Thoracic aorta (tissue), 2 donors: ENCODE measurements at regions not wholly inside any gene's neighbourhood (a gene's known extent, or its start where the extent isn't known, plus 50 kb on each side); places are given as distances from the start of the nearest gene placed in this dataset.

Source experiments
- ATAC-seq: fragments of 150-250 bp; one replicate; pipeline ENCODE4 v1.8.0; 2017; ENCODE audit warnings: low read depth; ENCODE audit not compliant: insufficient number of reproducible peaks, low FRiP score
- DNase-seq: peaks from one replicate; pipeline ENCODE4 v3.0.0-alpha.2; 2020; ENCODE audit warnings: low spot score
- H3K27ac ChIP-seq, 2 donors: fragments of 200-600 bp; sonication (generic); 1 replicate in 1 of 2; 2 replicates in 1 of 2; pipeline ENCODE4 v1.5.1; 2016; ENCODE audit warnings: mild to moderate bottlenecking in 2 of 2, moderate library complexity in 2 of 2
- H3K27me3 ChIP-seq: fragments of 200-600 bp; sonication (generic); replicated peaks from 2 replicates; pipeline ENCODE4 v1.6.0; 2016; ENCODE audit warnings: mild to moderate bottlenecking; ENCODE audit not compliant: insufficient read depth
- H3K36me3 ChIP-seq: fragments of 200-600 bp; sonication (generic); one replicate; pipeline ENCODE4 v1.5.1; 2016
- H3K4me1 ChIP-seq, 2 donors: fragments of 200-600 bp; sonication (generic); 1 replicate in 1 of 2; 2 replicates in 1 of 2; pipeline versions ENCODE4 v1.5.1 to v1.6.0; 2016; ENCODE audit warnings: low read depth in 2 of 2, mild to moderate bottlenecking in 1 of 2; ENCODE audit not compliant: control insufficient read depth in 1 of 2
- H3K4me3 ChIP-seq: fragments of 200-600 bp; sonication (generic); 2 replicates; pipeline ENCODE4 v1.5.1; 2016; ENCODE audit warnings: mild to moderate bottlenecking
- H3K9me3 ChIP-seq: fragments of 200-600 bp; sonication (generic); 2 replicates; pipeline ENCODE4 v1.5.1; 2016
- CTCF ChIP-seq: fragments of 200-600 bp; sonication (generic); IDR thresholded peaks from one replicate; pipeline ENCODE4 v1.5.1; 2019; ENCODE audit warnings: antibody characterized with exemption

- TF ChIP-seq CTCF = no peak
- Histone ChIP-seq H3K4me1 (no peaks in the 10 kb centered on the region), H3K27ac (no peak overlapping the region), H3K36me3 (no peaks in the 10 kb centered on the region), H3K9me3 (no peaks in the 10 kb centered on the region), H3K27me3 (no peaks in the 10 kb centered on the region), H3K4me3 (no peak overlapping the region)
- ATAC-seq = no peak
- DNase-seq = no peak
These were observed 932.4 kb downstream of the PCDH18 start for GRCh38 chr4:136599890-136600289.

- DNase-seq (no peak), ATAC-seq (no peak)
- TF ChIP-seq CTCF = no peak
- no peak overlapping the region for H3K4me3 ChIP-seq
- no peaks in the 10 kb centered on the region for H3K27me3 ChIP-seq
- no peaks in the 10 kb centered on the region for H3K36me3 ChIP-seq
- H3K4me1 ChIP-seq = no peaks in the 10 kb centered on the region
- H3K9me3 ChIP-seq = no peaks in the 10 kb centered on the region
- H3K27ac ChIP-seq = no peak overlapping the region
These were observed 941.9 kb downstream of the PCDH18 start for GRCh38 chr4:136590440-136590839.

GRCh38 chr4:136583567-136583966 lies 948.7 kb downstream of the PCDH18 start:
- DNase-seq = no peak
- Histone ChIP-seq H3K27me3 (no peaks in the 10 kb centered on the region), H3K9me3 (no peaks in the 10 kb centered on the region), H3K36me3 (no peaks in the 10 kb centered on the region), H3K4me3 (no peak overlapping the region), H3K4me1 (no peaks in the 10 kb centered on the region), H3K27ac (no peak overlapping the region)
- no peak for ATAC-seq
- TF ChIP-seq CTCF = no peak

GRCh38 chr4:136581119-136581518 lies 951.2 kb downstream of the PCDH18 start:
- no peak for ATAC-seq
- Histone ChIP-seq H3K27me3 (no peaks in the 10 kb centered on the region), H3K4me3 (no peak overlapping the region), H3K27ac (no peak overlapping the region), H3K4me1 (no peaks in the 10 kb centered on the region), H3K36me3 (no peaks in the 10 kb centered on the region), H3K9me3 (no peaks in the 10 kb centered on the region)
- DNase-seq = no peak
- no peak for TF ChIP-seq CTCF

- Histone ChIP-seq H3K27ac (no peak overlapping the region), H3K36me3 (no peaks in the 10 kb centered on the region), H3K4me1 (no peaks in the 10 kb centered on the region), H3K4me3 (no peak overlapping the region), H3K9me3 (no peaks in the 10 kb centered on the region), H3K27me3 (no peaks in the 10 kb centered on the region)
- TF ChIP-seq CTCF = no peak
- ATAC-seq = no peak
- DNase-seq = no peak
These were observed 957.1 kb downstream of the PCDH18 start for GRCh38 chr4:136575146-136575545.
